ENCODE measurements at regions not wholly inside any gene's neighbourhood (a gene's known extent, or its start where the extent isn't known, plus 50 kb on each side); places are given as distances from the start of the nearest gene placed in this dataset.

DNA sequence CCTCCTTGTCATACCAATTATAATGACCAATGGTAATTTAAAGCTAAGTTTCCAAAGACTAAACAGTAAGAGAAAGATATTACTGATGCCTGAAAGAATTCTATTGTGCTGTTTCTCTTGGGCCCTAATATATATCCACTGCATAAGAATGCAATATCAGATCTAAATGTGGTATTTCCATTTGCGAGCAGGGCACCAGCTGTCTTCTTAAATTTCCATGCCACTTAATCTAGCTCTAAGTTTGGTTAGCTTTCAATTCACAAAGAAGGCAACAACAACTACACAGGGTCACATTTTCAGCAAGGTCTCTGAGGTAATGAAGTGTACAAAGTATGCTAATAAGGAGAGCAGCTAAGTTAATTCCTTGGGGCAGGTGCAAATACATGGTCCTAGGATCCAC, 315.7 kb downstream of the GPR37 start:
- no peak for TF ChIP-seq EZH2phosphoT487 (IDR thresholded peaks at IDR 0.05; ENCODE audit: insufficient read depth, low read depth)
- TF ChIP-seq EZH2 (IDR thresholded peaks at IDR 0.05; ENCODE audit: insufficient read depth, poor library complexity, severe bottlenecking), result no peak

Data from GM23248 (cell line).